Gastrocnemius medialis (tissue), 4 donors: ENCODE measurements at regions not wholly inside any gene's neighbourhood (a gene's known extent, or its start where the extent isn't known, plus 50 kb on each side); places are given as distances from the start of the nearest gene placed in this dataset.

ENCODE experiments used
- POLR2A ChIP-seq, 2 donors: fragments of 450-650 bp; IDR thresholded peaks; one replicate each; pipeline ENCODE4 v1.6.1; 2017; ENCODE audit warnings: antibody characterized with exemption in 2 of 2, mild to moderate bottlenecking in 2 of 2, moderate library complexity in 2 of 2
- TF ChIP-seq, protein P1 (sequence below), 5 experiments: fragments of 450-650 bp in 3 of 5; fragments of 200-600 bp in 2 of 5; sonication (generic) in 2 of 5; IDR thresholded peaks in 4 of 5; conservative IDR thresholded peaks in 1 of 5; 1 replicate in 4 of 5; 2 replicates in 1 of 5; pipeline ENCODE4 v1.5.1; 2016 to 2019; ENCODE audit warnings: antibody characterized with exemption in 5 of 5, mild to moderate bottlenecking in 3 of 5, moderate library complexity in 3 of 5

- TF ChIP-seq, protein P1, sequence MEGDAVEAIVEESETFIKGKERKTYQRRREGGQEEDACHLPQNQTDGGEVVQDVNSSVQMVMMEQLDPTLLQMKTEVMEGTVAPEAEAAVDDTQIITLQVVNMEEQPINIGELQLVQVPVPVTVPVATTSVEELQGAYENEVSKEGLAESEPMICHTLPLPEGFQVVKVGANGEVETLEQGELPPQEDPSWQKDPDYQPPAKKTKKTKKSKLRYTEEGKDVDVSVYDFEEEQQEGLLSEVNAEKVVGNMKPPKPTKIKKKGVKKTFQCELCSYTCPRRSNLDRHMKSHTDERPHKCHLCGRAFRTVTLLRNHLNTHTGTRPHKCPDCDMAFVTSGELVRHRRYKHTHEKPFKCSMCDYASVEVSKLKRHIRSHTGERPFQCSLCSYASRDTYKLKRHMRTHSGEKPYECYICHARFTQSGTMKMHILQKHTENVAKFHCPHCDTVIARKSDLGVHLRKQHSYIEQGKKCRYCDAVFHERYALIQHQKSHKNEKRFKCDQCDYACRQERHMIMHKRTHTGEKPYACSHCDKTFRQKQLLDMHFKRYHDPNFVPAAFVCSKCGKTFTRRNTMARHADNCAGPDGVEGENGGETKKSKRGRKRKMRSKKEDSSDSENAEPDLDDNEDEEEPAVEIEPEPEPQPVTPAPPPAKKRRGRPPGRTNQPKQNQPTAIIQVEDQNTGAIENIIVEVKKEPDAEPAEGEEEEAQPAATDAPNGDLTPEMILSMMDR (IDR thresholded peaks at IDR 0.05 in 4 of 5, conservative IDR thresholded peaks at IDR 0.05 in 1 of 5), result no peak
- TF ChIP-seq POLR2A (IDR thresholded peaks at IDR 0.05), result no peak
These were observed 207.2 kb upstream of the GPRIN3 start for GRCh38 chr4:89514811-89515210.
